Lower leg skin (tissue), 3 donors: ENCODE measurements at regions not wholly inside any gene's neighbourhood (a gene's known extent, or its start where the extent isn't known, plus 50 kb on each side); places are given as distances from the start of the nearest gene placed in this dataset.

Experiments
- CTCF ChIP-seq, 3 donors: fragments of 450-650 bp; IDR thresholded peaks; one replicate each; pipeline ENCODE4 v1.5.1; 2016; ENCODE audit warnings: antibody characterized with exemption in 3 of 3, mild to moderate bottlenecking in 3 of 3, moderate library complexity in 2 of 3
- POLR2A ChIP-seq, 2 donors: fragments of 450-650 bp; IDR thresholded peaks; one replicate each; pipeline ENCODE4 v1.6.1; 2016 to 2017; ENCODE audit warnings: antibody characterized with exemption in 2 of 2, mild to moderate bottlenecking in 1 of 2, moderate library complexity in 1 of 2

GRCh38 chr3:162337630-162338029 is 841.0 kb downstream of the OTOL1 start:
- TF ChIP-seq CTCF (IDR thresholded peaks at IDR 0.05) (no peak), POLR2A (IDR thresholded peaks at IDR 0.05) (no peak)
